Breast epithelium (tissue), 4 donors: ENCODE measurements at regions not wholly inside any gene's neighbourhood (a gene's known extent, or its start where the extent isn't known, plus 50 kb on each side); places are given as distances from the start of the nearest gene placed in this dataset.

Experiments
- DNase-seq, 2 donors: peaks; one replicate each; pipeline ENCODE4 v3.0.0-alpha.2; 2019; ENCODE audit warnings: low spot score in 2 of 2
- H3K27ac ChIP-seq, 2 donors: fragments of 200-600 bp; sonication (generic) in 1 of 2; one replicate each; pipeline ENCODE4 v1.5.1; 2016 to 2019; ENCODE audit warnings: mild to moderate bottlenecking in 1 of 2
- H3K27me3 ChIP-seq, 2 donors: fragments of 200-600 bp; sonication (generic) in 1 of 2; one replicate each; pipeline versions ENCODE4 v1.5.1 to v1.6.0; 2017 to 2019; ENCODE audit warnings: control low read depth in 1 of 2, mild to moderate bottlenecking in 1 of 2
- H3K36me3 ChIP-seq: fragments of 200-600 bp; one replicate; pipeline ENCODE4 v1.5.1; 2019
- H3K4me1 ChIP-seq, 2 donors: fragments of 200-600 bp; sonication (generic); one replicate each; pipeline ENCODE4 v1.5.1; 2016 to 2019; ENCODE audit warnings: control low read depth in 1 of 2
- H3K4me3 ChIP-seq, 3 donors: fragments of 200-600 bp; sonication (generic); 1 replicate in 2 of 3; 2 replicates in 1 of 3; pipeline ENCODE4 v1.5.1; 2016 to 2019; ENCODE audit warnings: mild to moderate bottlenecking in 3 of 3, moderate library complexity in 2 of 3
- H3K9me3 ChIP-seq, 2 donors: fragments of 200-600 bp; sonication (generic) in 1 of 2; one replicate each; pipeline ENCODE4 v1.5.1; 2016 to 2019; ENCODE audit warnings: control low read depth in 1 of 2
- CTCF ChIP-seq, 3 donors: fragments of 450-650 bp; IDR thresholded peaks; one replicate each; pipeline ENCODE4 v1.5.1; 2016 to 2017; ENCODE audit warnings: antibody characterized with exemption in 3 of 3, mild to moderate bottlenecking in 3 of 3, moderate library complexity in 3 of 3
- POLR2A ChIP-seq: fragments of 450-650 bp; IDR thresholded peaks from one replicate; pipeline ENCODE4 v1.6.1; 2016; ENCODE audit warnings: antibody characterized with exemption, mild to moderate bottlenecking, moderate library complexity
- POLR2AphosphoS5 ChIP-seq, 3 donors: sonication (generic); formaldehyde crosslinking; IDR thresholded peaks; one replicate each; pipeline ENCODE4 v1.6.1; 2017; ENCODE audit warnings: antibody characterized with exemption in 3 of 3
- intact Hi-C: fragments of 100-400 bp; cut with DNase I; formaldehyde crosslinking; loops from one replicate; pipeline ENCODE4 v1.15.1; 2023; ENCODE audit warnings: low total_unique reads

- intact Hi-C loops = no loop called here
- Histone ChIP-seq H3K4me1 (no peaks in the 10 kb centered on the region), H3K4me3 (no peak overlapping the region), H3K9me3 (no peaks in the 10 kb centered on the region), H3K27me3 (no peaks in the 10 kb centered on the region), H3K27ac (no peak overlapping the region), H3K36me3 (no peaks in the 10 kb centered on the region)
- no peak for TF ChIP-seq POLR2AphosphoS5 (IDR thresholded peaks at IDR 0.05)
- DNase-seq = no peak
These were observed 351.2 kb downstream of the TRAM1L1 start for GRCh38 chr4:116734178-116734577.

GRCh38 chr4:116733370-116733769 lies 352.0 kb downstream of the TRAM1L1 start:
- H3K4me3 ChIP-seq = no peak overlapping the region
- H3K4me1 ChIP-seq = no peaks in the 10 kb centered on the region
- no peaks in the 10 kb centered on the region for H3K27me3 ChIP-seq
- no peaks in the 10 kb centered on the region for H3K9me3 ChIP-seq
- no peak for DNase-seq
- TF ChIP-seq POLR2A (no peak), POLR2AphosphoS5 (IDR thresholded peaks at IDR 0.05) (no peak), CTCF (IDR thresholded peaks at IDR 0.05) (no peak)
- no peak overlapping the region for H3K27ac ChIP-seq
- no peaks in the 10 kb centered on the region for H3K36me3 ChIP-seq
- intact Hi-C loops = no loop called here

GRCh38 chr4:116726523-116726922 lies 358.9 kb downstream of the TRAM1L1 start:
- no peak for DNase-seq

GRCh38 chr4:116724249-116724648 lies 361.1 kb downstream of the TRAM1L1 start:
- Histone ChIP-seq H3K4me1 (no peaks in the 10 kb centered on the region), H3K36me3 (no peaks in the 10 kb centered on the region), H3K27ac (no peak overlapping the region), H3K4me3 (no peak overlapping the region), H3K27me3 (no peaks in the 10 kb centered on the region), H3K9me3 (no peaks in the 10 kb centered on the region)
- no peak for TF ChIP-seq POLR2A
- no peak for TF ChIP-seq POLR2AphosphoS5 (IDR thresholded peaks at IDR 0.05)
- TF ChIP-seq CTCF (IDR thresholded peaks at IDR 0.05) = no peak
- intact Hi-C loops = loop anchor here (10.0 kb wide), 1 partner anchor 1669 kb away; no protein-coding TSS in a partner anchor
- DNase-seq = no peak

More at GRCh38 chr4:116726523-116726922, 358.9 kb downstream of the TRAM1L1 start:
- H3K4me3 ChIP-seq = no peak overlapping the region
- H3K27me3 ChIP-seq = no peaks in the 10 kb centered on the region
- H3K36me3 ChIP-seq = no peaks in the 10 kb centered on the region
- no peak for TF ChIP-seq CTCF (IDR thresholded peaks at IDR 0.05)
- TF ChIP-seq POLR2AphosphoS5 (IDR thresholded peaks at IDR 0.05) = no peak
- TF ChIP-seq POLR2A = no peak
- intact Hi-C loops = loop anchor here (10.0 kb wide), 1 partner anchor 1672 kb away; no protein-coding TSS in a partner anchor
- no peaks in the 10 kb centered on the region for H3K4me1 ChIP-seq
- H3K9me3 ChIP-seq = no peaks in the 10 kb centered on the region
- H3K27ac ChIP-seq = no peak overlapping the region

- intact Hi-C loops = no loop called here
- Histone ChIP-seq H3K27me3 (no peaks in the 10 kb centered on the region), H3K36me3 (no peaks in the 10 kb centered on the region), H3K4me1 (no peaks in the 10 kb centered on the region), H3K4me3 (no peak overlapping the region), H3K27ac (no peak overlapping the region), H3K9me3 (peaks cover 7 to 13% of the 10 kb centered on the region in 2 donors)
- no peak for DNase-seq
- no peak for TF ChIP-seq CTCF (IDR thresholded peaks at IDR 0.05)
These were observed 379.9 kb downstream of the TRAM1L1 start for GRCh38 chr4:116705466-116705865.

- TF ChIP-seq POLR2A (no peak), POLR2AphosphoS5 (IDR thresholded peaks at IDR 0.05) (no peak), CTCF (IDR thresholded peaks at IDR 0.05) (no peak)
- H3K27me3 ChIP-seq = no peaks in the 10 kb centered on the region
- intact Hi-C loops = no loop called here
- H3K36me3 ChIP-seq = no peaks in the 10 kb centered on the region
- H3K4me1 ChIP-seq = no peaks in the 10 kb centered on the region
- DNase-seq = no peak
- H3K27ac ChIP-seq = no peak overlapping the region
- peaks cover 7 to 19% of the 10 kb centered on the region in 2 donors for H3K9me3 ChIP-seq
- no peak overlapping the region for H3K4me3 ChIP-seq
These were observed 382.4 kb downstream of the TRAM1L1 start for GRCh38 chr4:116702949-116703348.
